Activated CD4-positive, alpha-beta T cell treated with anti-CD3 and anti-CD28 coated beads for 1 hour (primary cell): ENCODE measurements at regions not wholly inside any gene's neighbourhood (a gene's known extent, or its start where the extent isn't known, plus 50 kb on each side); places are given as distances from the start of the nearest gene placed in this dataset.

Source experiments
- DNase-seq: peaks from one replicate; pipeline ENCODE4 v3.0.0-alpha.2; 2020

GRCh38 chr3:14273901-14274611, 95.4 kb downstream of the LSM3 start:
- no peak for DNase-seq

GRCh38 chr3:14274612-14274936, 96.0 kb downstream of the LSM3 start:
- DNase-seq: no peak

- DNase-seq: no peak
These were observed 96.7 kb downstream of the LSM3 start for GRCh38 chr3:14274999-14275961.

GRCh38 chr3:14275962-14276909, 97.6 kb downstream of the LSM3 start:
- no peak for DNase-seq

GRCh38 chr3:14277557-14277956, 98.9 kb downstream of the LSM3 start:
- DNase-seq: no peak

GRCh38 chr3:14278265-14278798, 99.7 kb downstream of the LSM3 start:
- DNase-seq: no peak

GRCh38 chr3:14278799-14279625, 100.4 kb downstream of the LSM3 start:
- DNase-seq: no peak

GRCh38 chr3:14279626-14280061, 101.0 kb downstream of the LSM3 start:
- DNase-seq: no peak

GRCh38 chr3:14280326-14280725, 101.7 kb downstream of the LSM3 start:
- DNase-seq: no peak

- DNase-seq: no peak
These were observed 102.4 kb downstream of the LSM3 start for GRCh38 chr3:14281053-14281452.

- DNase-seq: no peak
These were observed 103.5 kb downstream of the LSM3 start for GRCh38 chr3:14282001-14282705.

GRCh38 chr3:14282706-14283075, 104.1 kb downstream of the LSM3 start:
- no peak for DNase-seq

GRCh38 chr3:14283092-14283812, 104.6 kb downstream of the LSM3 start:
- DNase-seq: no peak

GRCh38 chr3:14283813-14284438, 105.3 kb downstream of the LSM3 start:
- DNase-seq: no peak

- DNase-seq: no peak
These were observed 106.3 kb downstream of the LSM3 start for GRCh38 chr3:14284694-14285547.

GRCh38 chr3:14285548-14285925, 106.9 kb downstream of the LSM3 start:
- no peak for DNase-seq

GRCh38 chr3:14286887-14287500, 108.4 kb downstream of the LSM3 start:
- no peak for DNase-seq

GRCh38 chr3:14288177-14288788, 109.7 kb downstream of the LSM3 start:
- DNase-seq: no peak
